Caki2 (cell line): ENCODE measurements at regions not wholly inside any gene's neighbourhood (a gene's known extent, or its start where the extent isn't known, plus 50 kb on each side); places are given as distances from the start of the nearest gene placed in this dataset.
"Not testable (repeated sequence)": the region's sequence is repeated elsewhere in the genome, so short reads cannot be mapped to it uniquely, and the experiment has no call there.

Source experiments
- DNase-seq: peaks from one replicate; pipeline ENCODE4 v3.0.0-alpha.2; 2015; ENCODE audit warnings: low read depth
- in situ Hi-C: cut with HindIII; loops from 2 replicates; pipeline ENCODE4 v1.10.0; 2016; ENCODE audit warnings: low sequenced_read_pairs, low pct_unique_long_range_greater_than_20kb, mixed read lengths

DNA sequence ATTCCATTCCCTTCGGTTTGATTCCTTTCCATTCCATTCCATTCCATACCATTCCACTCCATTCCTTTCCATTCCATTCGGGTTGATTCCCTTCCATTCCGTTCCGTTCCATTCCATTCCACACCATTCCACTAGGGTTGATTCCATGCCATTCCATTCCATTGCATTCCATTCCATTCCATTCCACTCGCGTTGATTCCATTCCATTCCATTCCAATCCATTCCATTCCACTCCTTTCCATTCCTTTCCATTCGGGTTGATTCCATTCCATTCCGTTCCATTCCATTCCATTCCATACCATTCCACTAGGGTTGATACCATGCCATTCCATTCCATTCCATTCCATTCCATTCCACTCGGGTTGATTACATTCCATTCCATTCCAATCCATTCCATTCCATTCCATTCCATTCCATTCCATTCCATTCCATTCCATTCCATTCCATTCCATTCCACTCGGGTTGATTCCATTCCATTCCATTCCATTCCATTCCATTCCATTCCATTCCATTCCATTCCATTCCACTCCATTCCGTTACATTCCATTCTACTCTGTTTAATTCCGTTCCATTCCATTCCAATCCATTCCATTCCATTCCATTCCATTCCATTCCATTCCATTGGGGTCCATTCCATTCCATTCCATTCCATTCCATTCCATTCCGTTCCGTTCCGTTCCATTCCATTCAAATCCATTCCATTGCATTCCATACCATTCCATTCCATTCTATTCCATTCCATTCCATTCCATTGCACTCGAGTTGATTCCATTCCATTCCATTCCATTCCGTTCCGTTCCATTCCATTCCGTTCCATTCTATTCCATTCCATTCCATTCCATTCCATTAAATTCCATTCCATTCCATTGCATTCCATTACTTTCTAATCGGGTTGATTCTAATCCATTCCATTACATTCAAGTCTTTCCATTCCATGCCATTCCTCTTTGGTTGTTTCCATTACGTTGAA is 163.2 kb downstream of the CWH43 start:
- peak; percentile 45 for DNase-seq
- in situ Hi-C loops, result not testable (repeated sequence)

DNA sequence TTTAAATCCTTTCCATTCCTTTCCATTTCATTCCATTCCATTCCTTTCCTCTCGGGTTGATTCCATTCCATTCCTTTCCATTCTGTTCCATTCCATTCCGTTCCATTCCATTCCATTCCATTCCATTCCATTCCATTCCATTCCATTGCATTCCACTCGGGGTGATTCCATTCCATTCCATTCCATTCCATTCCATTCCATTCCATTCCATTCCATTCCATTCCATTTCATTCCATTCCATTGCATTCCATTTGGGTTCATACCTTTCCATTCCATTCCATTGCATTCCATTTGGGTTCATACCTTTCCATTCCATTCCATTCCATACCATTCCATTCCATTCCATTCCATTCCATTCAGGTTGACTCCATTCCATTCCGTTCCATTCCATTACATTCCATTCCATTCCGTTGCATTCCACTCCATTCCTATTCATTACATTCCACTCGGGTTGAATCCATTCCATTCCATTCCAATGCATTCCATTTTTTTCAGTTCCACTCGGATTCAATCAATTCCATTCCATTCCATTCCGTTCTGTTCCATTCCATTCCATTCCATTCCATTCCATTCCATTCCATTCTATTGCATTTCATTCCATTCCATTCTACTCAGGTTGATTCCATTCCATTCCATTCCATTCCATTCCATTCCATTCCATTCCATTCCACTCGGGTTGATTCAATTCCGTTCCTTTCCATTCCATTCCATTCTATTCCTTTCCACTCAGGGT is 164.4 kb downstream of the CWH43 start:
- in situ Hi-C loops, DNase-seq: not testable (repeated sequence)

DNA sequence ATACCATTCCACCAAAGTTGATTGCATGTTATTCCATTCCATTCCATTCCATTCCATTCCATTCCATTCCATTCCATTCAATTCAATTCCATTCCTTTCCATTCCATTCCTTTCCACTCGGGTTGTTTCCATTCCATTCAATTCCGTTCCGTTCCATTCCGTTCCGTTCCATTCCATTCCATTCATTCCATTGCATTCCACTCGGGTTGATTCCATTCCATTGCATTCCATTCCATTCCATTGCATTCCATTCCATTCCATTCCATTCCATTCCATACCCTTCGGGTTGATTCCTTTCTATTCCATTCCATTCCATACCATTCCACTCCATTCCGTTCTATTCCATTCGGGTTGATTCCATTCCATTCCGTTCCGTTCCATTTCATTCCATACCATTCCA is 166.9 kb downstream of the CWH43 start:
- in situ Hi-C loops, DNase-seq: not testable (repeated sequence)

DNA sequence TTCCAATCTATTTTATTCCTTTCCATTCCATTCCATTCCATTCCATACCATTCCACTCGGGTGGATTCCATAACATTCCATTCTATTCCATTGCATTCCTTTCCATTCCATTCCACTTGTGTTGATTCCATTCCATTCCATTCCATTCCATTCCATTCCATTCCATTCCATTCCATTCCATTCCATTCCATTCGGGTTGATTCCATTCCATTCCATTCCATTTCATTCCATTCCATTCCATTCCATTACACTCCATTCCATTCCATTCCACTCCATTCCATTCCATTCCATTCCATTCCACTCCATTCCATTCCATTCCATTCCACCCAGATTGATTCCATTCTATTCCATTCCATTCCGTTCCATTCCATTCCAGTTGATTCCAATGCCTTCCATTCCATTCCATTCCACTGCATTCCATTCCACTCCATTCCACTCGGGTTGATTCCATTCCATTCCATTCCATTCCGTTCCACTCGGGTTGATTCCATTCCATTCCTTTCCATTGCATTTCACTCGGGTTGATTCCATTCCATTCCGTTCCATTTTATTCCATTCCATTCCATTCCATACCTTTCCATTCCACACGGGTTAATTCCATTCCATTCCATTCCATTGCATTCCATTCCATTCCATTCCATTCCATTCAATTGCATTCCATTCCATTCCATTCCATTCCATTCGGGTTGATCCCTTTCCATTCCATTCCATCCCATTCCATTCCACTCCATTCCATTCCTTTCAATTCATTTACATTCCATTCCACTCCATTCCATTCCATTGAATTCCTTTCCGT is 168.4 kb downstream of the CWH43 start:
- in situ Hi-C loops, result not testable (repeated sequence)
- DNase-seq, result peak; percentile 45

DNA sequence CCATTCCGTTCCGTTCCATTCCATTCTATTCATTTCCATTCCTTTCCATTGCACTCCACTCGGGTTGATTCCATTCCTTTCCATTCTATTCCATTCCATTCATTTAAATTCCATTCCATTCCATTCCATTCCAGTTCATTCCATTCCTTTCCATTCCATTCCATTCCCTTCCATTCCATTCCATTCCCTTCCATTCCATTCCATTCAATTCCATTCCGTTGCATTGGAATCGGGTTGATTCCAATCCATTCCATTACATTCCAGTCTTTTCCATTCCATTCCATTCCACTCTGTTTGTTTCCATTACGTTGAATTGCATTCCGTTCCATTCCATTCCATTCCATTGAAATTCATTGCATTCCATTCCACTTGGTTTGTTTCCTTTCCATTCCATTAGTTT is 169.2 kb downstream of the CWH43 start:
- DNase-seq, in situ Hi-C loops: not testable (repeated sequence)

DNA sequence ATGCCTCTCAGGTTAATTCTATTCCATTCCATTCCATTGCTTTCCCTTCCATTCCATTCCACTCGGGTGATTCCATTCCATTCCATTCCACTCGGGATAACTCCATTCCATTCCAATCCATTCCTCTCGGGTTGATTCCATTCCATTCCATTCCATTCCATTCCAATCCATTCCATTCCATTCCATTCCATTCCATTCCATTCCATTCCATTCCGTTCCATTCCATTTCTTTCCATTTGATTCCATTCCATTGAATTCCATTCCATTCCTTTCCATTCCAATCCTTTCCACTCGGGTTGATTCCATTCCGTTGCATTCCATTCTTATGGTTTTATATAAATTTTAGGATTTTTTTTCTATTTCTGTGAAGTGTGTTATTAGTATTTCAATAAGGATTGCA is 170.2 kb downstream of the CWH43 start:
- DNase-seq, in situ Hi-C loops: not testable (repeated sequence)

DNA sequence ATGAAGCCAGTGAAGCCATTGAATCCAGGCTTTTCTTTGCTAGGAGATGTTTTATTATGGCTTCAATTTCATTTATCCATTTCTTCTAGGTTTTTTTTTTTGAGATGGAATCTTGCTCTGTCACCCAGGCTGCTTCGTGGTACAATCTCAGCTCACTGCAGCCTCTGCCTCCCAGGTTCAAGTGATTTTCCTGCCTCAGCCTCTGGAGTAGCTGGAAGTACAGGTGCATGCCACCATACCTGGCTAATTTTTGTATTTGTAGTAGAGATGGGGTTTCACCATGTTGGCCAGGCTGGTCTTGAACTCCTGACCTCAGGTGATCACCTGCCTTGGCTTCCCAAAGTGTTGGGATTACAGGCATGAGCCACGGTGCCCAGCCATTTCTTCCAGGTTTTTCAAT is 171.6 kb downstream of the CWH43 start:
- DNase-seq, in situ Hi-C loops: not testable (repeated sequence)

DNA sequence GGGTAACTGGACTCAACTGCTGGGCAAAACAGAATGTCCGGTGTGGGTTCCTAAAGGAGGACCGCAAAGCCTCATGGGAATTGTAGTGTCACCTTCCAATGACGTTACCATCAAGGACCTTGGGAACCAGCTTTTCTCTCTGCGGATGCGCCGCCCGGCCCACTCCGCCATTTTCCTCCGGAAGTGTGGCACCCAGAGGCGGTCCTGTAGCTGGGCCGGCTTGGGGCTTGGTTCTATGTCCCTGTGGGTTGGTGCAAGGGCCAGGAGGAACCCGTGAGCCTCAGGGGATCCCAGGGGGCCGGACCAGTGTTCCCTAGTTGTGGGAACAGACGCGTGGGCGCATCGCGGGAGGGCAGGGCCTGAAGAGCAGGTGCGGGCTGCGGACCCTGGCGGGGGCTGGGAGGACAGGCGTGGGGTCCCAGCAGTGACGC is 175.1 kb downstream of the CWH43 start:
- in situ Hi-C loops, DNase-seq: not testable (repeated sequence)

DNA sequence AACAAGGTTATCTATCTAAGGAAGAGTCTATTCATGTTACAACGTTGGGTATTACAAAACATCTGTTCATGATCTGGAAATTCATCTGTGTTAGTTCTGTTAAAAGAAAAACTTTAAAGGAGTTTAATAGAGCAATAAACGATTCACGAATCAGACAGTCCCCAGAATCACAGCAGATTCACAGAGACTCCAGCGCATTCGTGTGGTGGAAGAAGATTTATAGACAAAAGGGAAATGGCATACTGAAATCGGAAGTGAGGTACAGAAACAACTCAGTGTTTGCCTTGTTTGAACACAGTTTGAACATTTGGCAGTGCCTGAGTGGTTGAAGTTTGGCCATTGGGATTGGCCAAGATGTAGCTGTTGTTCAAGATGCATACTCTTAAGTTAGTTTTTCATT is 178.8 kb downstream of the CWH43 start:
- DNase-seq, in situ Hi-C loops: not testable (repeated sequence)

DNA sequence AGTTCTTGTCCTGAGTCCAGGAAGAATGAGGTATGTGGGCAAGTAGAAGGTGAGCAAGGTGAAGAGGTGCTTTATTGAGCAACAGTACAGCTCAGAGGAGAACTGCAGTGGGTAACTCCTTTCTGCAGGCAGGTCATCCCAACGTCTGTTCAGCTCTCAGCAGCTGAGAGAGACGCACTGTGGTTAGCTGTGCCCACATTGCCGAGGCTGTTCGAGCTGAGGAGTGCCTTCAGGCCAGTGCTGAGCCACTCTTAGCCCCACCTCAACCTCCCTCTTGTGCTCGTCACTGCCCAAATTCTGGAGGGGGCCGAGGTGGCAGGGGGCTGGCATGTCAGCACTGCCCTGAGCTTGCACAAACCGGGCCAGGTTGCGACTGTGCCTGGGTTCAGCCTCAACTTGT is 191.8 kb downstream of the CWH43 start:
- DNase-seq, in situ Hi-C loops: not testable (repeated sequence)

DNA sequence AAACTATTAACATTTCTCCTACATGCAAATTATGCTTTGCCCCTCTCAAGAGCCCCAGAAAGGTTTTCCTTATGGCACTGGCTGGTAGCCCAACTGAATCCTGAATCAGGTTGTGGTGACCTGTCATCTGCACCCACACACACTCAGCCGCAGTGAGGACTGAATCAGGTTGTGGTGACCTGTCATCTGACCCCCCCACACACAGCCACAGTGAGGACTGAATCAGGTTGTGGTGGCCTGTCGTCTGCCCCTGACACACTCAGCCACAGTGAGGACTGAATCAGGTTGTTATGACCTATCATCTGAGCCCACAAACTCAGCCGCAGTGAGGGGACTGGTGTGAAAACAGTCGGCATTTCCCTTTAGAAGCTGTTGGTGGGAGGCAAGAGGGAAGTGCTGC is 195.0 kb downstream of the CWH43 start:
- in situ Hi-C loops, DNase-seq: not testable (repeated sequence)

DNA sequence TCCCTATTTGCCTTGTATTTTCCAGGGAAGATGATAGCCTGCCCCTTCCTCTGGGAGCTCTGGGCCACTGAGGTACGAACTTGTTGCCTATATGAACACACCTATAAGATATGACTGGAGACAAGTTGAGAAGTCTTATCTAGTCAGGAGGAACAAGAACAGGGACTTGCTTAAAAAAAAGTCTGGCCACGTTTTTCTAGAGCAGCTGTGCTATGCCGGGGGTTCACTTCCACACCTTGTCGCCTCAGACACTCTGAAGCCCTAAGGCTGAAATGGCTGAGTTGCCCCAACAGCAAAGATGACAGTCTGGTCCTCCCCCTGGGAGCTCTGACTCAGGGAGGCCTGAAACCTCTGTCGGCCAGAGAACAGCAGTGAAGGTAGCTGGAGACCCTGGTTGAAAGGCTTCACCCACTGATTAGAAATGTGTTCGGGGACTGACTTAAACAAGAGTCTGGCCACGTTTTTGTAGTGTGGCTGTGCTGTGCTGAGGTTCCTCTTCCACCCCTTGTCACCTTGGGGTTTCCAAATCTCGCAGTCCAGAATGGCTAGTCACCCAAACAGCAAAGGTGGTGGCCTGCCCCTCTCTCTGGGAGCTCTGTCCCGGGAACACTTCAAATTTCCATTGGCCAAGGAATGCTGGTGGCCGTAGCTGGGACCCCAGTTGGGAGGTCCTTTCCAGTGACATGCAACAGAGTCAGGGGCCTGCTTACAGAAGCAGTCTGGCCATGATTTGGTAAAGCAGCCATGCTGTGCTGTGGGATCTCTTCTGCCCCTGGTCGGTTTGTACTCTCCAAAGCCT is 225.5 kb downstream of the CWH43 start:
- DNase-seq, in situ Hi-C loops: not testable (repeated sequence)

DNA sequence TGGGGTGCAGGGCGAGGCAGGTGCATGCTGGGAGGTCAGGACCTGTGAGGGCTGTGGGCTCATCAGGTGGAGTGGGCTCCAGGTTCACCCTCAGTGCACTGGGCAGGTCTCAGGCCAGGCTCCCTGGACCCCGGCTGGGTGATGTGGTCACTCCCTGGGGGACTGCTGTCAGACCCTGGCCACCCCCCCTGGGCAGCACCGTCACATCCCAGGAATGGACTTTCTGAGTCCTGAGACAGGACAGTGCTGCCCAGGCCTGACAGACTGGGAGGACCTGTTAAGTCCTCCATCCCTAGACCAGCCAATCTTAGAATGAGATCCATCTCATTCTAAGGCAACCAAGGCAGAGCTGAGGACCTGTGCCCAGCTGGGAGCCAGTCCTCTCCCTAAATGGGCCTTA is 227.2 kb downstream of the CWH43 start:
- DNase-seq, in situ Hi-C loops: not testable (repeated sequence)

DNA sequence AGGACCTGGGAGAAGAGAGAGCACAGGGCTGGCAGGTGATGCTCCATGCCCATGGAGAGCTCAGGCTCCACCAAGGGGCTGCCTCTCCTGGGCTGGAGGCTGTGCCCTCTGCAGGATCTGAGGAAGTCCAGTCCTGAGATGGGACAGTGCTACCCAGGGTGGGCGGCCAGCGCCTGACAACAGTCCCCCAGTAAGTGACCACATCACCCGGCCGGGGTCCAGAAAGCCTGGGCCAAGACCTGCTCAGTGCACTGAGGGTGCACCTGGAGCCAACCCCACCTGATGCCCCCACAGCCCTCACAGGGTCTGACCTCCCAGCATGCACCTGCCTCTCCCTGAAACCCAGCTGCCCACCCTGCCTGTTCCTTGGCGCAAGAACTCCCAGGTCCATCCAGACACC is 227.7 kb downstream of the CWH43 start:
- in situ Hi-C loops, DNase-seq: not testable (repeated sequence)

DNA sequence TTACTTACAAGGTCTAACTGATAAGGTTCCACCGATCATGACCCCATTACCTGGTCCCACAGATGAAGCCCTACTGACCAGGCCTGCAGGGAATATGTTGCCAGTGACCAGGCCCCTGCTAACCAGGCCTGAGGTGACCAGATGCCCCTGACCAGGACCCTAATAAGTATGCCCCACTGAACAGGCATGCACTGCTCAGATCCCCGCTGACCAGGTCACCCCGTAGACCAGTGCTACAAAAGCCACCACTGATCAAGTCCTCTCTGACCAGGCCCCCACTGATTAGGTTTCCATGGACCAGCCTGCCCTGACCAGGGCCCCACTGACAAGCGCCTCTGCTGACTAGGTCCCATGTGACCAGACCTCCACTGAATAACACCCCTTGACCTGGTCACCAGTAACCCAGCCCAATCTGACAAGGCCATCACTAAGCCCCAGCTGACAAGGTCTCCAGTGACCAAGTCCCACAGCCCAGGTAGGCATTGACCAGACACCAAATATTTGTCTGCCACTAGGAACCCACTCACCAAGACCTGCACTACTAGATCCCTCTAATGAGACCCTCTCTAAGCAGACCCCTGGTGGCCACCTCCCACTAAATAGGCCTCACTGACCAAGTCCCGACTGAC is 228.5 kb downstream of the CWH43 start:
- DNase-seq, in situ Hi-C loops: not testable (repeated sequence)

DNA sequence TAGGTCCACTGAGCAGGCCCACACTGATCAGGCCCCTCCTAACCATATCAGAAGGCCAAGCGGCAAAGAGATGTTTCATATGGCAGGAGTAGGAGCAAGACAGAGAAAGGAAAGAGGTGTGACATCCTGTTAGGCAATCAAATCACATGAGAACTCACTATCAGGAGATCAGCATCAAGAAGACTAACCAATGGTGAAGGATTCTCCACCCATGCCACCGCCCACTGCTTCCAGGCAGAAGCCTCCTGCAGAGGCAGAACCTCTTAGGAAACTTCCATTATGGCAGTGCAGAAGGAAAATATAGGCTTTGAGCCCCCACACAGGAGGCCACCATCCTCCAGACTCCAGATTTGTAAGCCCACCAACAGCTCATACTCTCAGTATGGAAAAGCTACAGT is 229.0 kb downstream of the CWH43 start:
- in situ Hi-C loops, DNase-seq: not testable (repeated sequence)

DNA sequence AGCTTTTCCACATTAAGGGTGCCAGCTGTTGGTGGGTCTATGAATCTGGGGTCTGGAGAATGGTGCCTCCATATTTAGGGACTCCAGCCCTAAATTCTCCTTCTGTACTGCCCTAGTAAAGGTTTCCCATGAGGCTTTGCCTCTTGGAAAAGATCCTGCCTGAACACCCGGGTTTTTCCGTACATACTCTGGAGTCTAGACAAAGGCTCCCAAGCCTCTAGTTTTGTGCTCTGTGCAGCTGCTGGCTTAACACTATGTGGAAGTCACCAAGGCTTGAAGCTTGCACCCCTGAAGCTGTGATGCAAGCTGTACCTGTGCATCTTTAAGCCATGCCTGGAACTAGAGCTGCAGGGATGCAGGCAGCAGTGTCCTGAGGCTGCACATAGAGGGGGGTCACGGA is 230.5 kb downstream of the CWH43 start:
- in situ Hi-C loops, result not testable (repeated sequence)

More for the DNA sequence above, 230.5 kb downstream of the CWH43 start:
- DNase-seq, result not testable (repeated sequence)
